GM04504 (cell line): ENCODE measurements at regions not wholly inside any gene's neighbourhood (a gene's known extent, or its start where the extent isn't known, plus 50 kb on each side); places are given as distances from the start of the nearest gene placed in this dataset.
"Not testable (repeated sequence)": the region's sequence is repeated elsewhere in the genome, so short reads cannot be mapped to it uniquely, and the experiment has no call there.

Experiments used
- DNase-seq: peaks from one replicate; pipeline ENCODE4 v3.0.0-alpha.2; 2012; ENCODE audit warnings: low read depth

DNA sequence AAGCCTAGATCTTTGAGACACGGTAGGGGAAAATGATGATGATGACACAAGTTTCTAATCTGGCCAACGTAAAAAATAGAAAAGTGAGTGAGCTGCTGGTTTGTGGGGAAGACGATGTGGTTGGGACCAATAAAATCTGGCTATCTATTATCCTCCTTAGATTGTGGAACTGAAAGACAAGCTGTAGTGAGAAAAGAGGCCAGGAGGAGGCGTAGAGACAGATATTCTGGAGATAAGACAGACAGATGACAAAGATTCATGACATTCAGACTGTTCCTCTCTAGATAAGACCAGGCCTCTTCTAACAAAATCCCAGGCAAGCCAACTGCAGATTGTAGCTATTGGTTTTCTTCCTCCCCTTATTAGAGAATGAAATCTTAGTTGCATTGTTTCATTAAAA lies 376.3 kb upstream of the UBE2E3 start:
- DNase-seq, result no peak

DNA sequence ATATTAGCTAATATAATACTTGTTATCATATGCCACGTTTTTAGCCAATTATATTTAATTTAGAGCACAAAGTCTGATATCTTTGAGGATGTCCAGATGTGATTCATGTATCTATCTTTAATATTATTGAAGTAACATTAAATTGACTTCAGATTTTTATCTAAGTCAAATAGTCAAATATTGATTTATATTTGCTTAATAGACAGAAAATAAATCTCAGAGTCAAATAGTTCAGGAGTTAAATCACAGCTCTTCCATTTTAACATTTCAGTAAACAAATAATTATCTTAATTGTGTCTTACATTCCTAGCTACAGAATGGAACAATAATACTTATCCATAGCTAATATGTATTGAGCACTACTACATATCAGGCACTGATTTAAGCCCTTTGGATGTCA lies 379.4 kb upstream of the UBE2E3 start:
- DNase-seq, result no peak

DNA sequence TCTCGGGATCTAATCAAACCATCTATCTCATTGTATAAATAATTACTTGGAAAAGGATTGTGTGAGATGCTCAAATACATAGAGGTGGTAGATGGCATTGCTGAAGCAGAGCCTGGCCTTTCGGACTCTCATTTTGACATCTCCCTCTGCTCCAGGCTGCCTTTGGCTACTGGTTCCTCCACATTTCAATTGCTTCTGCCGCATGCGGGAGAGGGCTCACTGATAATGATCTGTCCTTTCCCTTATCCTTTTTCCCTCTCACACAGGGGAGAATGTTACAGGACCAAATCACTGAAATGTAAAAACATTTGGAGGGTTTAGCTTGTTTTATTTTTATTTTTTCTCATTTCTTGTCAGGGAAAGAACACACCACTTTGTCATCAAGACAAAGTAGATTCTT lies 380.6 kb upstream of the UBE2E3 start:
- DNase-seq, result no peak

DNA sequence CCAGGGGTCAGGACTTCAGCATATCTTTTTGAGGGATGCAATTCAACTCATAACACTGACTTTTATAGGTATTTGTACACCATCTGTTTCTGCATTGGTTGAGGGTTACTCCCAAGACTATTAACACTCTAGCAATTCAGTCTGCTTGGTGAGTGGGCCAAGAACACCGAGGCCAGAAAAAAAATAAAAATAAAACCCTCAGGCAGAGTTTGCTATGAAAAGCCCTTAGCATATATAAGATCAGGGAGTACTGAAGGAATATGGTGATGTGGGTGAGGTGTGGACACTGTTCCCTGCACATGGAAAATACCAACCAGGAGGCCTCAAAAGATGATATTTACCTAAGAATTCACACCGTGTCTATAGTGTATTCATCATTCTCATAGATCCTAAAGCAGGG lies 383.2 kb upstream of the UBE2E3 start:
- DNase-seq, result no peak

DNA sequence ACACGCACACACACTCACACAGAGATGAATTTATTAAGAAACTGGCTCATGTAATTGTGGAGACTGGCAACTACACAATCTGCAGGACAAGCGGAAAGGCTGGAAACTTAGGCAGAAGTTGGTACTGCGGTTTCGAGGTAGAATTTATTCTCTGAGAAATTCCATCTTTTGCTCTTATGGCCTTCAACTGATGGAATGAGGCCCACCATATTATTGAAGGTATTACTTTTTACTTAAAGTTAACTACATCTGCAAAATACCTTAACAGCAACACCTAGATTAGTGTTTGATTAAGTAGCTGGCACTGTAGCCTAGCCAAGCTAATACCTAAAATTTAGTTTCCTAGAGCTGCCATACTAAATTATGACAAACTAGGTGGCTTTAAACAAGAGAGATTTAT lies 384.0 kb upstream of the UBE2E3 start:
- no peak for DNase-seq

DNA sequence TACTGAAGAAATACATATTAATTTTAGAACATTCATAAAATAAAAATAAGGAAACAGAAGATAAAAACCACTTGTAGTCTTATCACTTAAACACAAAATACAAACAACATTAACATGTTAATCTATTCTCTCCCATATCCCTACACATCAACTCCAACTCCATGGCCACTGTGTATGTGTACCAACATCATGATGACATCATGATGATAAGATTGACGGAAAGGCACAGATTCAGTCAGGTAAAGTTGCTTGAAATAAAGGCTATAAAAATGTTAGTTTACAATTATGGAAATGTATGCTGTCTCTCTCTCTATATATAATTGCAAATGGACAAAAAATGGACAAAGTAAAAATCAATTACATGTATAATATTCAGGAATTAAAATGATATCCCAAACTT lies 388.5 kb upstream of the UBE2E3 start:
- no peak for DNase-seq

DNA sequence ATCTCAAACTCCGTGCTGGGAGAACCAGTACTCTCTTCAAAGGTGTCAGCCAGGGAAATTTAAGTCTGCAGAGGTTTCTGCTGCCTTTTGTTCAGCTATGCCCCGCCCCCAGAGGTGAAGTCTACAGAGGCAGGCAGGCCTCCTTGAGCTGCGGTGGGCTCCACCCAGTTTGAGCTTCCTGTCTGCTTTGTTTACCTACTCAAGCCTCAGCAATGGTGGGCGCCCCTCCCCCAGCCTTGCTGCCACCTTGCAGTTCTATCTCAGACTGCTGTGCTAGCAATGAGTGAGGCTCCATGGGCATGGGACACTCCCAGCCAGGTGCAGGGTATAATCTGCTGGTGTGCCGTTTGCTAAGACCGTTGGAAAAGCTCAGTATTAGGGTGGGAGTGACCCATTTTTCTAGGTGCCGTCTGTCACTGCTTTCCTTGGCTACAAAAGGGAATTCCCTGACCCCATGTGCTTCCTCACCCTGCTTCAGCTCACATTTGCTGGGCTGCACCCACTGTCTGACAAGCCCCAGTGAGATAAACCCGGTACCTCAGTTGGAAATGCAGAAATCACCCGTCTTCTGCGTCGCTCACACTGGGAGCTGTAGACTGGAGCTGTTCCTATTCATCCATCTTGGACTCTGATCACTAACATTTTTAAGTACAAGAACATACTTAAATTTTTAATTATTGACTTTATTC lies 389.2 kb upstream of the UBE2E3 start:
- not testable (repeated sequence) for DNase-seq

DNA sequence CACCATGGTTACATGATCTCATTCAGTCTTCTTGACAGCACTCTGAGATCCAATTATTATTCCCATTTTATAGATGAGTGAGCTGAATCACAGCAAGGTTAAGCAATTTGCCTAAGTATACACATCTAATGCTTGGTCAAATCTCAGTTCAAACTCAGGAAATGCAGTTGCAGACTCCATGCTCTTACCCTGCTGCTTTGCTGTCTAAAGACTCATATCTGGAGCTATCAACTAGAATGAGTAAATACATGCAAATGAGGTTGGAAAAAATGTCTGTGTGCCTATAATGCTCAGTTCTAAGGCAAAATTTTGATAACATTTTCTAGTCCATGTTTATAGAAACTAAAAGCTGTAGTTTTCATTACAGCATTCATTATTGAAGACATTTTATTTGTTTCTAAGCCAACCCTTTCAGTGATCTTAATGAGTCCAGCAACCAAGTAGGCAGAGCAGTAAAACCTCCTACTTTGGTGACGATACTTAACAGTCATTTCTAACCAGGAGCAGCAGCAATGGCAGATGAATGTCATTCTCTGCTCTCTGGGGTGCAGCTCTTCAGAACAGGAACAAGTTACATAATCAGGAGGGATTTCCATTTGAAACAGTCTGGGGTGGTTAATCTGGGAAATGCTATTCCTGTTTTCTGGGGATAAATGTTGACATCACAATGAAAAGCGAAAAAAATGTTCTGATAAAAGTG lies 396.8 kb upstream of the UBE2E3 start:
- DNase-seq, result no peak

DNA sequence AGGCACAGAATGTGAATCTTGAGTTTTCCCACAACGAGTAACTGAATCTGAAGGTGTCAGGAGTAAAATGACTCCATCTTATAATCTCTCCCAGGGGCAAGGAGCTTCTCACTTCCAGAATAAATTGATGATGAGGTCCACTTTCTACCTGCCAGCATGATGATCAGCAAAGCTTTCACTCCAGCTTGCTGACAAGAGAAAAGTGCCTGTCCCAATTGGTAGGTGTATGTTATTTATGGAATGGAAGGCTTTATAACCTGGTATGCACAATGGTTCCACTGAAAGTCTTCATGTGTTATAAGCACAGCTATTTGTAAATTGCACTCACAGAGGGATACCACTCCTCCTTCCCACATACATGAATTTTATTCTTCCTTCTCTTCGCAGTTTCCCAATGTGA lies 401.0 kb upstream of the UBE2E3 start:
- no peak for DNase-seq

DNA sequence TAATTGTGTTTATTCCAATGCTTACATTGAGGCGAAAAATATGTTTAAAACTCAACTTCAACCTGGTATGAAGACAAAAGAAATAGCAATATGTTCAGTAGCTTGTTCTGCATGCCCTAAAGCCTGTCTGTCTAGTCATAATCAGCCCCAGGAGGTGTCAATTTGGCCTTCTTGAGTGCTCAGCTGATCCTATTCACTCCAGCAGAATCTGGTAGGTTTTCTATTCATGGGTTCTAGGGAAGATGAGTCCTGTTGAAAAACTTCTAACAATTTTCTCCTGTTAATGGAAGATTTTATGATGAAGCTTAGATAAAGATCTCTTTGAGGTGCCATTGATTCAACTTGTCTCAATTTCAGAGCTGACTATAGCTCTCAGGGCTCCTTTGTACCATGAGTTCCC lies 402.0 kb upstream of the UBE2E3 start:
- DNase-seq, result no peak

DNA sequence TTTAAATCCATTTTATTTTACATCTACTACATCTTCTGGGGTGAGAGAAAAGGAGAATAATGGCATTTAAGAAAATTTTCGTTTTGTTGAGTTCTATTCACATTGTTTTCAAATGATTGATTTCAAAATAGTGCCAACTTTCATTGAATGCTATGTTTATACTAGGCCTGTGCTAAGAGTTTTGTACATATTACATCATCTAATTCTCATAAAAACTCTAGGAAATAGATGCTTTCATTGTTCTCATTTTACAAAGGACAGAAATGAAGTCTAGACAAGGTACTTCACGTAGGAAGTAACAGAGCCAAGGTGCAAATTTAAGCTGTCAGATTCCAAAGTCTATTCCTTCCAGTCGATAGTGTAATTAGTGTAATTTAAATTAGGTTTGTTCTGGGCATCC lies 402.8 kb upstream of the UBE2E3 start:
- DNase-seq, result no peak

DNA sequence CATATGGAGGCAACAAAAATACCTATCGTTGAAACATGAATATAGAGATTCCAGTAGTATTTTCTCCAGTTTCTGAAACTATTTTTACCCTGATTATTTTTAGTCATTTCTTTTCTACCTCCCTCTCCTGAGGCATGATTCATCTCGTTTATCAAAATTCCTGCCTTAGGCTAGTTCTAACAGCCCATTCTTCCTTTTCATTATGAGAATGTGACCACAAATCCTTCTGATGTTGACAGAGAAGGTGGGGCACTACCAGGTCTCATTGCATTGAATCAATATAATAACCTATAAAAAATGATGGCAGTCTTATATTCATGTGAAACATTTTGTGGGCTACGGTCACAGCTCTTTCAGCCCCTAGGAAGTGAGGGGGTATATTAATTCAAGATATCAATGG lies 406.5 kb upstream of the UBE2E3 start:
- DNase-seq, result no peak

DNA sequence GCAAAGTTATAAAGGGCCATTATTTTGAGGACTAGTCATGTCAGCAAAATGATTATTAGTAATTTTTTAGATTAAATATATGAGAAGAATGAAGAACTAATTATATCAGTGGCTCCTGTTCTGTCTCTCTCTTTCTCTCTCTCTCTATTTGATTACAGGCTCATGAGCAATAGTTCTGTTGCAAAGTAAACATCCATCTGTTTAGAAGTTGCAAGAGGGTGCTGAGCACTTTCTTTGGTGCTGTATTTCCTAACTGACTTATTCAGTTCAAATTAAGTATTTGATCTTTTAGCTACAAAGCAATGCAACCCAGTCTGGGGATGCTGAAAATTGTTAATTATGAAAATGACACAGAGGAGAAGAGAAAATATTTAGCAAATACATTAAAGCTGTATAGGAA lies 408.1 kb upstream of the UBE2E3 start:
- DNase-seq, result no peak

DNA sequence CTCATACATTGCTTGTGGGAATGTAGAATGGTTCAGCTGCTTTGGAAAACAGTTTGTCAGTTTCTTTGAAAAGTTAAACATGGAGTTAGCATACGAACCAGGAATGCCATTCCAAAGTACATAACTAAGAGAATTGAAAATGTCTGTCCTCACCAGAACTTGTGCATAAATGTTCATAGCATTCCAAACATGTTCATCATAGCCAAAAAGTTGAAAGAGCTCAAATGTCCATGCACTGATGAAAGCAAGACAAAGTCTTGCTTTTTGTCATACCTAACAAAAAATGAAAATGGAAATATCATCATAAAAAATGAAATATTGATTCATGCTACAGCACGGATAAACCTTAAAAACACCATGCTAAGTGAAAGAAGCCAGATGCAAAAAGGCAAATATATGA lies 408.8 kb upstream of the UBE2E3 start:
- peak; percentile 19 for DNase-seq

DNA sequence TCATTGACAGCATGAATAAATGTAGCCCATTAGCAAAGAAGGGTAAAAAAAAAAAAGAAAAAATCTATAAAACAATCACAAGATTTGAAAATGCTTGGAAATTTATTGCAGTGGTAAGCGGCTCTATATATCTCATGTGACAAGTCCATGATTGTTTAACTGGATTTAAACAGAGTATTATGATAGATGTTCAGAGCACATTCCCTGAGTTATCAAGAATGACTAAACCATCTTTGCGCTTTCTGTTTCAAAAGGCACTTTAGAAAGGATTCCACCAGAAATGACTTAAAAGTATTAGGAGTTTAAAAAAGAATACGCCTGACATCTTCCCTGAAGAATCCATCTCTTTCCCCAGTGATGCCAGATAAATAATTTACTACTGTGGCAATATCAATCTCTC lies 409.5 kb upstream of the UBE2E3 start:
- DNase-seq, result no peak

DNA sequence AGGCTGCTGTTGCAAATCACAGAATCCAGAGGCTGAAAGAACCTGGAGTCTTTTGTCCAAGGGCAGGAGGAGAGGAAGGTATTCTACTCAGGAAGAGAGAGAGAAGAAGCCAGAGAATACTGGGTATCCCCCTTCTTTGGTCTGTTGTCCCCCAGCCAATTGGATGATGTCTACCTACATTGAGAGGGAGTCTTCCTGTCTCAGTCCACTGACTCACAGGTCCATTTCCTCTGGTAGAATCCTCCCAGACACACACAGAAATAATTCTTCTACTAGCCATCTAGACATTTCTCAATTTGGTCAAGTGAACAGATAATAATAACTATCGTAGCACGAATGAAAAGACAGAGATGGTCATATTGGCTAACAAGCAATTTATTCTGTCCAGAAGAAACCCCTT lies 416.4 kb upstream of the UBE2E3 start:
- no peak for DNase-seq

DNA sequence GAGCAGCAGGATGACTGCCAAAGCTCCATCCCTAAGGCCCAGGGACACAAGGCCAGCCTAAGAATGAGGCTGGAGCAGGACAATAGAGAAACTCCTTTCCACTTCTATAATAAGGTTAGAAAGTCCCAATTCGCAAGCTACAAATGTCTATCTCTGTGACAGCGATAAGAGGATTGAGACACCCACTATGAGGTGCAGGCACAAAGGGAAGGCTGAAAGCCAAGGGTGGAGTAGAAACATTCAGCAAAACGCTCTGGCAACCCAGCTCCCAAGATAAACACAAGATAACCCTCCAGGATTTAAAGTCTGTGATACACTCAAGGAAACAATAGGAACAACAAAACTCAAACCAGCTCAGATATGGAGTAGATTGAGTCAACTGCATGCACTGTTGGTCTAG lies 418.0 kb upstream of the UBE2E3 start:
- DNase-seq, result no peak

DNA sequence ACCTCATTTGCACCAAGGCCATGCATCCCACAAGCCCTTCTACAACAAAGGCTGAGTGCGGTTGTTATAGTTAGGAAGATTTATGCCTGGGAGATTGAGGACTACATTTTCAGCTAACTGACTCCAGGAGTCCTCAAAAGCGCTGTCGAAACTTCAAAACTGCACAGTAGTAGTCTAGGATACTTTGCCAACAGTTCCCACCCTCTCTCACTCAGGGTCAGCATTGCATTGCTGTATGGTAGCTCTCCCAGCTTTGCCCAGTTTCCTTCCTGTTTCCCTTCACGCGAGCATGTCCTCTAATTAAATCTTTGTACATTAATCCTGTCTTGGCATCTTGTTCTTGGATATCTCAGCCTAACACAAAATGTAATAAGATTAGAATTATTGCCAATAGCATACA lies 420.6 kb upstream of the UBE2E3 start:
- no peak for DNase-seq

DNA sequence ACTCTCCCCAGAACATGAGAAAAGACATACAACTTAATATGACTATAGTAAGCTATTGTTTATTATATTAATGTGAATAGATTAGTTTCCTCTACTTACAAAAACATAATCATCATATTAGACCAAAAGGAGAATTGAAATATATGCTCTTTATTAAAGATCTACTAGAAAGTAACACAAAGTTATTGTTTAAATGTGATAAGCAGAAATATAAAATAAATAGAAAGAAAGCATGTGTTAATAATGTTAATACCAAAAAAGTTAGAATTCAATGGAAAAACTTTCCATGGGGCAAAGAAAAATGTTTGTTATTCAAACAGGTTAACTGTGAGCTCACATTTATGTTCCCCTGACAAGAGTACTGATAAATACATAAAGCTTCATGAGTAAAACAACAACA lies 421.4 kb upstream of the UBE2E3 start:
- DNase-seq, result no peak

DNA sequence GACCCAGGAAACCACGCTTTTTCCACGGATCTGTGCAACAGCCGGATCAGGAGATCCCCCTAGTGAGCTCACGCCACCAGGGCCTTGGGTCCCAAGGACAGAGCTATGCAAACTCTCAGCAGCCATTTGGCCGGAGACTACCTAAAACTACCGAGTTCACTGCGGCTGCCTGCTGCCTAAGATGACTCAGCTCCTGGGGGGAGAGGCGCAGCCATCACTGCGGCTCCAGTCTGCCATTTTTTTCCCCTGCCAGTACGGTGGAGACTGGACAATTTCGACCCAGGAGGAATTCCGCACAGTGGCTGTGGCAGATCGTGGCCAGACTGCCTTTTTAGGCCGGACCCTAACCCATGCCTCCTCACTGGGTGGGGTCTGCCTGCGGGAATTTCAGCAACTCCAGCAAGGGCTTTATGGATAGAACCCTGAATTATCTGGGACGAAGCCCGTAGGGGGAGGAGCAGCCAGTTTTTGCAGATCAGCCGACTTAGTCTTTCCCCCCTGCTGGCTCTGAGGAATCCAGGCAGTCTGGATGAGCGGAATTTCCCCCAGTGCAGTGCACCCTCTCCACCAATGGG lies 424.9 kb upstream of the UBE2E3 start:
- DNase-seq, result no peak

DNA sequence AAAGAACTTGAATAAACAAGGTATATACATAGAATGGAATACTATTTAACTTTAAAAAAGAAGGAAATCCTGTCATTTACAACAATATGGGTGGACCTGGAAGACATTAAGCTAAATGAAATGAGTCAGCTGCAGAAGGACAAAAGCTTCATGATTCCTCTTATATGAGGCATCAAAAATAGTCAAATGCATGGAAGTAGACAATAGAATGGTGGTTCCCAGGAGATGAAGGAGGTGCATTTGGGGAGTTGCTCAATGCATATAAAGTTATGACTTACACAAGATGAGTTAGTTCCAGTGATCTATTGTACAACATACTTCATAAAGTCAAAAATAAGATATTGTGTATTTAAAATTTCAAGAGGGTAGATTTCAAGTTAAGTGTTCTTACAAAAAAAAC lies 426.1 kb upstream of the UBE2E3 start:
- no peak for DNase-seq

DNA sequence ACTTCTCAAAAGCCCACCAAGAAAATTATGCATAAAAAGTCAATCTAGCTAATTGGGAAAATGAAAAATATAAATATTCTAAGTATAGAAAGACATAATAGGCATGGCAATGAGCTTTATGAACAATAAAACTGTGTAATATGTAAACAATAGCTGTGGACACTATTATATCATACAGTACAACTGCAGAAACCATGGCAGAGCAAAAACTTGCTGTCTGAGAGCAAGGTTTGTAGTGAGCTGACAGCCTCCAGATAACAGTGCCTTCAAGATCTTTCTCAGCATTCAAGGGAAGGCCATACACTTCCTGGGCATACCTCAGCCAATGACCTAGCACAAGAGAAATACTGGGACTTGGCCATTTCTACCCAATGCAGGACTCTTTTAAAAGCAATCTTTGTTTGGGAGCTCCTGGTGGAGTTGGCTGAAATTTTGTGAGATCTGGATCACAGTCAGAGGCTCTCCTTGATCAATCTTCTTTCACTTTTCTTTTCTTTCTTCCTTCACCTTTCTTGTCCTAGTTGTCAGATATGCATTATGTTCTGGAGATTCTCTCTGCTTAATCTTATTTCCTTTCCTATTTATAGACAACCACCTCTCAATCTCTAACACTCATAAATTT lies 427.2 kb upstream of the UBE2E3 start:
- no peak for DNase-seq

DNA sequence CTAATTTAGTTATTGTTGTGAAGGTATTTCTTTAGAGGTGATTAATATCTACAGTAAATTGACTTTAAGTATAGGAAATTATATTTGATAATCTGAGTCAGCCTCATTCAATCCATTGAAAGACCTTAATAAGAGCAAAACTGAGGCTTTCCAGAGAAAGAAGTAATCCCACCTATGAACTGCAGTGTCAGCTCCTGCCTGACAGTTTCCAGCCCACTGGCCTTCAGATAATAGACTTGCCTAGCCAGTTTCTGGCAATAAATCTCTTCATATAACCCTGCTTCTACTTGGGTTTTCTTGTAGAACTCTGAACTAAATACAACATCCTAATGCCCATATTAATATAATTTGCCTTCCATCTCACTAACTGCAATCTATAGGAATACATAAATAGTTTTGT lies 437.9 kb upstream of the UBE2E3 start:
- no peak for DNase-seq
